ENCODE measurements at regions not wholly inside any gene's neighbourhood (a gene's known extent, or its start where the extent isn't known, plus 50 kb on each side); places are given as distances from the start of the nearest gene placed in this dataset.

GRCh38 chr3:39000008-39000450 lies 51.7 kb downstream of the SCN11A start (continued):
- TF ChIP-seq POLR2G (IDR thresholded peaks at IDR 0.05; ENCODE audit: low read depth, low read length) (no peak), PREB (CRISPR knock-in tag; IDR thresholded peaks at IDR 0.05) (no peak), ZNF484 (CRISPR knock-in tag; IDR thresholded peaks at IDR 0.05; ENCODE audit: borderline replicate concordance, low read depth) (no peak), STAG1 (CRISPR knock-in tag; IDR thresholded peaks at IDR 0.05) (peak; percentile 73), ZNF207 (IDR thresholded peaks at IDR 0.05; ENCODE audit: borderline replicate concordance) (no peak), MIXL1 (CRISPR knock-in tag; IDR thresholded peaks at IDR 0.05) (0 out of 2 replicates have a peak, but pooled peaks have one; percentile 55), ZBTB43 (CRISPR knock-in tag; conservative IDR thresholded peaks at IDR 0.05) (no peak), NKX3-1 (CRISPR knock-in tag; IDR thresholded peaks at IDR 0.05) (no peak), HMGXB4 (CRISPR knock-in tag; IDR thresholded peaks at IDR 0.05; ENCODE audit: borderline replicate concordance in 1 of 2, low read depth in 1 of 2) (peak in 1 of 2 experiments; percentile 67; a peak in 1 of 4 replicates), ZNF367 (CRISPR knock-in tag; IDR thresholded peaks at IDR 0.05; ENCODE audit: borderline replicate concordance) (no peak), DDIT3 (CRISPR knock-in tag; IDR thresholded peaks at IDR 0.05) (no peak), SMC3 (IDR thresholded peaks at IDR 0.05; ENCODE audit: low read length) (peak; percentile 68), MAFG (CRISPR knock-in tag; IDR thresholded peaks at IDR 0.05) (no peak), RARA (CRISPR knock-in tag; IDR thresholded peaks at IDR 0.05) (no peak)
- TF ChIP-seq, protein P1, sequence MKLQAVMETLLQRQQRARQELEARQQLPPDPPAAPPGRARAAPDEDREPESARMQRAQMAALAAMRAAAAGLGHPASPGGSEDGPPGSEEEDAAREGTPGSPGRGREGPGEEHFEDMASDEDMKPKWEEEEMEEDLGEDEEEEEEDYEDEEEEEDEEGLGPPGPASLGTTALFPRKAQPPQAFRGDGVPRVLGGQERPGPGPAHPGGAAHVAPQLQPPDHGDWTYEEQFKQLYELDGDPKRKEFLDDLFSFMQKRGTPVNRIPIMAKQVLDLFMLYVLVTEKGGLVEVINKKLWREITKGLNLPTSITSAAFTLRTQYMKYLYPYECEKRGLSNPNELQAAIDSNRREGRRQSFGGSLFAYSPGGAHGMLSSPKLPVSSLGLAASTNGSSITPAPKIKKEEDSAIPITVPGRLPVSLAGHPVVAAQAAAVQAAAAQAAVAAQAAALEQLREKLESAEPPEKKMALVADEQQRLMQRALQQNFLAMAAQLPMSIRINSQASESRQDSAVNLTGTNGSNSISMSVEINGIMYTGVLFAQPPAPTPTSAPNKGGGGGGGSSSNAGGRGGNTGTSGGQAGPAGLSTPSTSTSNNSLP (IDR thresholded peaks at IDR 0.05; ENCODE audit: low read depth, low read length), result peak; percentile 55
- TF ChIP-seq, protein P2, sequence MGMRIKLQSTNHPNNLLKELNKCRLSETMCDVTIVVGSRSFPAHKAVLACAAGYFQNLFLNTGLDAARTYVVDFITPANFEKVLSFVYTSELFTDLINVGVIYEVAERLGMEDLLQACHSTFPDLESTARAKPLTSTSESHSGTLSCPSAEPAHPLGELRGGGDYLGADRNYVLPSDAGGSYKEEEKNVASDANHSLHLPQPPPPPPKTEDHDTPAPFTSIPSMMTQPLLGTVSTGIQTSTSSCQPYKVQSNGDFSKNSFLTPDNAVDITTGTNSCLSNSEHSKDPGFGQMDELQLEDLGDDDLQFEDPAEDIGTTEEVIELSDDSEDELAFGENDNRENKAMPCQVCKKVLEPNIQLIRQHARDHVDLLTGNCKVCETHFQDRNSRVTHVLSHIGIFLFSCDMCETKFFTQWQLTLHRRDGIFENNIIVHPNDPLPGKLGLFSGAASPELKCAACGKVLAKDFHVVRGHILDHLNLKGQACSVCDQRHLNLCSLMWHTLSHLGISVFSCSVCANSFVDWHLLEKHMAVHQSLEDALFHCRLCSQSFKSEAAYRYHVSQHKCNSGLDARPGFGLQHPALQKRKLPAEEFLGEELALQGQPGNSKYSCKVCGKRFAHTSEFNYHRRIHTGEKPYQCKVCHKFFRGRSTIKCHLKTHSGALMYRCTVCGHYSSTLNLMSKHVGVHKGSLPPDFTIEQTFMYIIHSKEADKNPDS (CRISPR knock-in tag; IDR thresholded peaks at IDR 0.05), result no peak
- TF ChIP-seq, protein P3, sequence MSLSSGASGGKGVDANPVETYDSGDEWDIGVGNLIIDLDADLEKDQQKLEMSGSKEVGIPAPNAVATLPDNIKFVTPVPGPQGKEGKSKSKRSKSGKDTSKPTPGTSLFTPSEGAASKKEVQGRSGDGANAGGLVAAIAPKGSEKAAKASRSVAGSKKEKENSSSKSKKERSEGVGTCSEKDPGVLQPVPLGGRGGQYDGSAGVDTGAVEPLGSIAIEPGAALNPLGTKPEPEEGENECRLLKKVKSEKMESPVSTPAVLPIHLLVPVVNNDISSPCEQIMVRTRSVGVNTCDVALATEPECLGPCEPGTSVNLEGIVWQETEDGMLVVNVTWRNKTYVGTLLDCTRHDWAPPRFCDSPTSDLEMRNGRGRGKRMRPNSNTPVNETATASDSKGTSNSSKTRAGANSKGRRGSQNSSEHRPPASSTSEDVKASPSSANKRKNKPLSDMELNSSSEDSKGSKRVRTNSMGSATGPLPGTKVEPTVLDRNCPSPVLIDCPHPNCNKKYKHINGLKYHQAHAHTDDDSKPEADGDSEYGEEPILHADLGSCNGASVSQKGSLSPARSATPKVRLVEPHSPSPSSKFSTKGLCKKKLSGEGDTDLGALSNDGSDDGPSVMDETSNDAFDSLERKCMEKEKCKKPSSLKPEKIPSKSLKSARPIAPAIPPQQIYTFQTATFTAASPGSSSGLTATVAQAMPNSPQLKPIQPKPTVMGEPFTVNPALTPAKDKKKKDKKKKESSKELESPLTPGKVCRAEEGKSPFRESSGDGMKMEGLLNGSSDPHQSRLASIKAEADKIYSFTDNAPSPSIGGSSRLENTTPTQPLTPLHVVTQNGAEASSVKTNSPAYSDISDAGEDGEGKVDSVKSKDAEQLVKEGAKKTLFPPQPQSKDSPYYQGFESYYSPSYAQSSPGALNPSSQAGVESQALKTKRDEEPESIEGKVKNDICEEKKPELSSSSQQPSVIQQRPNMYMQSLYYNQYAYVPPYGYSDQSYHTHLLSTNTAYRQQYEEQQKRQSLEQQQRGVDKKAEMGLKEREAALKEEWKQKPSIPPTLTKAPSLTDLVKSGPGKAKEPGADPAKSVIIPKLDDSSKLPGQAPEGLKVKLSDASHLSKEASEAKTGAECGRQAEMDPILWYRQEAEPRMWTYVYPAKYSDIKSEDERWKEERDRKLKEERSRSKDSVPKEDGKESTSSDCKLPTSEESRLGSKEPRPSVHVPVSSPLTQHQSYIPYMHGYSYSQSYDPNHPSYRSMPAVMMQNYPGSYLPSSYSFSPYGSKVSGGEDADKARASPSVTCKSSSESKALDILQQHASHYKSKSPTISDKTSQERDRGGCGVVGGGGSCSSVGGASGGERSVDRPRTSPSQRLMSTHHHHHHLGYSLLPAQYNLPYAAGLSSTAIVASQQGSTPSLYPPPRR (CRISPR knock-in tag; IDR thresholded peaks at IDR 0.05; ENCODE audit: borderline replicate concordance), result no peak
